ENCODE measurements at regions not wholly inside any gene's neighbourhood (a gene's known extent, or its start where the extent isn't known, plus 50 kb on each side); places are given as distances from the start of the nearest gene placed in this dataset.

- TF ChIP-seq CTCF (IDR thresholded peaks at IDR 0.05): no peak
- no peak overlapping the region for H3K4me3 ChIP-seq
- H3K9me3 ChIP-seq: no peaks in the 10 kb centered on the region
- ATAC-seq (no peak), DNase-seq (no peak)
- H3K36me3 ChIP-seq (ENCODE audit: low read depth): no peaks in the 10 kb centered on the region
- H3K4me1 ChIP-seq (ENCODE audit: low read depth): no peaks in the 10 kb centered on the region
- intact Hi-C loops (cut with DNase I, micrococcal nuclease): no loop called here
These were observed 169.1 kb upstream of the THUMPD2 start for GRCh38 chr2:39948016-39948719.

GRCh38 chr2:39947294-39948015 is 168.4 kb upstream of the THUMPD2 start:
- DNase-seq: no peak
- ATAC-seq: no peak
- TF ChIP-seq CTCF (IDR thresholded peaks at IDR 0.05): no peak
- intact Hi-C loops (cut with DNase I, micrococcal nuclease): no loop called here
- Histone ChIP-seq H3K4me3 (no peak overlapping the region), H3K36me3 (ENCODE audit: low read depth) (no peaks in the 10 kb centered on the region), H3K4me1 (ENCODE audit: low read depth) (no peaks in the 10 kb centered on the region), H3K9me3 (no peaks in the 10 kb centered on the region)

GRCh38 chr2:39942950-39943349 is 163.9 kb upstream of the THUMPD2 start:
- intact Hi-C loops (cut with DNase I, micrococcal nuclease): no loop called here
- Histone ChIP-seq H3K4me1 (ENCODE audit: low read depth) (no peaks in the 10 kb centered on the region), H3K36me3 (ENCODE audit: low read depth) (no peaks in the 10 kb centered on the region), H3K9me3 (no peaks in the 10 kb centered on the region), H3K4me3 (no peak overlapping the region)
- no peak for TF ChIP-seq CTCF (IDR thresholded peaks at IDR 0.05)
- ATAC-seq (no peak), DNase-seq (no peak)

GRCh38 chr2:39938035-39938835 is 159.2 kb upstream of the THUMPD2 start:
- intact Hi-C loops (cut with DNase I, micrococcal nuclease): no loop called here
- H3K4me3 ChIP-seq: no peak overlapping the region
- DNase-seq: no peak
- ATAC-seq: no peak
- no peak for TF ChIP-seq CTCF (IDR thresholded peaks at IDR 0.05)
- H3K4me1 ChIP-seq (ENCODE audit: low read depth): no peaks in the 10 kb centered on the region
- no peaks in the 10 kb centered on the region for H3K9me3 ChIP-seq
- H3K36me3 ChIP-seq (ENCODE audit: low read depth): no peaks in the 10 kb centered on the region

- DNase-seq: no peak
- Histone ChIP-seq H3K4me1 (ENCODE audit: low read depth) (no peaks in the 10 kb centered on the region), H3K36me3 (ENCODE audit: low read depth) (no peaks in the 10 kb centered on the region), H3K9me3 (no peaks in the 10 kb centered on the region), H3K4me3 (no peak overlapping the region)
- no peak for ATAC-seq
- no peak for TF ChIP-seq CTCF (IDR thresholded peaks at IDR 0.05)
- intact Hi-C loops (cut with DNase I, micrococcal nuclease): no loop called here
These were observed 158.6 kb upstream of the THUMPD2 start for GRCh38 chr2:39937621-39938020.

Data from mucosa of descending colon (tissue), 3 donors.